ENCODE measurements at regions not wholly inside any gene's neighbourhood (a gene's known extent, or its start where the extent isn't known, plus 50 kb on each side); places are given as distances from the start of the nearest gene placed in this dataset.

GRCh38 chr3:39664931-39665330, 144.5 kb upstream of the MYRIP start (continued):
- TF ChIP-seq CTCF (IDR thresholded peaks at IDR 0.05 in 2 of 3, conservative IDR thresholded peaks at IDR 0.05 in 1 of 3; ENCODE audit: borderline replicate concordance in 1 of 3, insufficient read depth in 1 of 3, low read depth in 2 of 3, low read length in 2 of 3) = no peak
- TF ChIP-seq ZFX (IDR thresholded peaks at IDR 0.05) = no peak
- TF ChIP-seq REST (IDR thresholded peaks at IDR 0.05; ENCODE audit: low read depth) = no peak
- TF ChIP-seq FOSL1 (IDR thresholded peaks at IDR 0.05; ENCODE audit: low read depth) = no peak
- TF ChIP-seq EGR1 (IDR thresholded peaks at IDR 0.05; ENCODE audit: low read depth) = no peak
- TF ChIP-seq RAD21 (IDR thresholded peaks at IDR 0.05; ENCODE audit: low read depth) = no peak
- no peak for TF ChIP-seq ELF1 (IDR thresholded peaks at IDR 0.05; ENCODE audit: borderline replicate concordance, low read depth)
- no peak for TF ChIP-seq SRF (IDR thresholded peaks at IDR 0.05; ENCODE audit: low read depth)
- no peak for TF ChIP-seq SP1 (IDR thresholded peaks at IDR 0.05; ENCODE audit: low read depth)

GRCh38 chr3:39665441-39665840, 144.0 kb upstream of the MYRIP start:
- Histone ChIP-seq H3K9me3 (ENCODE audit: control insufficient read depth in 1 of 2, insufficient read depth in 1 of 2, low read depth in 1 of 2, low read length in 2 of 2) (no peaks in the 10 kb centered on the region), H3K9ac (ENCODE audit: low read length) (no peak overlapping the region), H3K4me1 (ENCODE audit: control insufficient read depth in 1 of 2, insufficient read depth in 2 of 2, low read length in 2 of 2) (no peaks in the 10 kb centered on the region), H3K27me3 (ENCODE audit: insufficient read depth, low read length) (peaks cover 17% of the 10 kb centered on the region; the same call in 1 of the 2 replicates), H3K4me3 (replicated peaks in 1 of 2; ENCODE audit: low read depth in 1 of 2, low read length in 2 of 2) (no peak overlapping the region), H3K79me2 (ENCODE audit: insufficient read depth, low read length) (no peaks in the 10 kb centered on the region), H2AFZ (ENCODE audit: low read depth, low read length, poor library complexity, severe bottlenecking) (no peak overlapping the region), H3K4me2 (ENCODE audit: low read length) (no peak overlapping the region), H3K36me3 (ENCODE audit: control insufficient read depth in 1 of 2, insufficient read depth in 2 of 2, low read length in 2 of 2) (no peaks in the 10 kb centered on the region), H3K9me2 (ENCODE audit: insufficient read depth) (no peaks in the 10 kb centered on the region), H4K20me1 (ENCODE audit: insufficient read depth) (no peaks in the 10 kb centered on the region), H3K27ac (ENCODE audit: low read depth, low read length) (no peak overlapping the region)
- ChIA-PET CTCF (no interaction called here), RAD21 (ENCODE audit: low non-redundant PET in 1 of 2, low total read pairs in 2 of 2, uncharacterized antibody in 2 of 2, unreplicated experiment in 2 of 2) (no interaction called here), POLR2A (no interaction called here)
- BruUV-seq (replicated peaks) = no TSS peak
- intact Hi-C loops (cut with micrococcal nuclease) = no loop called here
- no peak for ATAC-seq
- no peak for DNase-seq (ENCODE audit: low read depth, low spot score)
- no peak for TF ChIP-seq REST (IDR thresholded peaks at IDR 0.05; ENCODE audit: low read depth)
- TF ChIP-seq RAD21 (IDR thresholded peaks at IDR 0.05; ENCODE audit: low read depth) = no peak
- no peak for TF ChIP-seq CTCF (IDR thresholded peaks at IDR 0.05 in 2 of 3, conservative IDR thresholded peaks at IDR 0.05 in 1 of 3; ENCODE audit: borderline replicate concordance in 1 of 3, insufficient read depth in 1 of 3, low read depth in 2 of 3, low read length in 2 of 3)
- no peak for TF ChIP-seq ZBTB33 (IDR thresholded peaks at IDR 0.05; ENCODE audit: extremely low read depth, insufficient replicate concordance, low read length)
- TF ChIP-seq EGR1 (IDR thresholded peaks at IDR 0.05; ENCODE audit: low read depth) = no peak

All from HCT116 (cell line).